ES-I3 (cell line): ENCODE measurements at regions not wholly inside any gene's neighbourhood (a gene's known extent, or its start where the extent isn't known, plus 50 kb on each side); places are given as distances from the start of the nearest gene placed in this dataset.

Source experiments
- H3K36me3 ChIP-seq: 2 replicates; pipeline ENCODE4 v1.6.1; 2013; ENCODE audit warnings: mild to moderate bottlenecking, low read length, control low read depth, moderate library complexity; ENCODE audit not compliant: insufficient read depth
- H3K4me1 ChIP-seq: 2 replicates; pipeline ENCODE4 v1.6.1; 2013; ENCODE audit warnings: mild to moderate bottlenecking, control low read depth, low read length; ENCODE audit not compliant: insufficient read depth
- H3K9ac ChIP-seq: 2 replicates; pipeline ENCODE4 v1.6.1; 2013; ENCODE audit warnings: low read depth, mild to moderate bottlenecking, low read length, moderate library complexity
- H3K9me3 ChIP-seq: 2 replicates; pipeline ENCODE4 v1.6.1; 2013; ENCODE audit warnings: mild to moderate bottlenecking, low read length, moderate library complexity; ENCODE audit not compliant: control insufficient read depth, insufficient read depth

- Histone ChIP-seq H3K9ac (no peak overlapping the region), H3K4me1 (no peaks in the 10 kb centered on the region), H3K9me3 (no peaks in the 10 kb centered on the region), H3K36me3 (no peaks in the 10 kb centered on the region)
Measured at GRCh38 chrX:95645738-95646137, 1038.9 kb upstream of the DIAPH2 start.

- H3K9ac ChIP-seq, result no peak overlapping the region
- no peaks in the 10 kb centered on the region for H3K9me3 ChIP-seq
- no peaks in the 10 kb centered on the region for H3K36me3 ChIP-seq
- no peaks in the 10 kb centered on the region for H3K4me1 ChIP-seq
Measured at GRCh38 chrX:95662200-95662599, 1022.4 kb upstream of the DIAPH2 start.

GRCh38 chrX:95666056-95666455 lies 1018.6 kb upstream of the DIAPH2 start:
- Histone ChIP-seq H3K9ac (no peak overlapping the region), H3K4me1 (no peaks in the 10 kb centered on the region), H3K36me3 (no peaks in the 10 kb centered on the region), H3K9me3 (no peaks in the 10 kb centered on the region)

- Histone ChIP-seq H3K9ac (no peak overlapping the region), H3K4me1 (peaks cover 6% of the 10 kb centered on the region; the same call in 1 of the 2 replicates), H3K9me3 (no peaks in the 10 kb centered on the region), H3K36me3 (no peaks in the 10 kb centered on the region)
Measured at GRCh38 chrX:95675011-95675410, 1009.6 kb upstream of the DIAPH2 start.

DNA sequence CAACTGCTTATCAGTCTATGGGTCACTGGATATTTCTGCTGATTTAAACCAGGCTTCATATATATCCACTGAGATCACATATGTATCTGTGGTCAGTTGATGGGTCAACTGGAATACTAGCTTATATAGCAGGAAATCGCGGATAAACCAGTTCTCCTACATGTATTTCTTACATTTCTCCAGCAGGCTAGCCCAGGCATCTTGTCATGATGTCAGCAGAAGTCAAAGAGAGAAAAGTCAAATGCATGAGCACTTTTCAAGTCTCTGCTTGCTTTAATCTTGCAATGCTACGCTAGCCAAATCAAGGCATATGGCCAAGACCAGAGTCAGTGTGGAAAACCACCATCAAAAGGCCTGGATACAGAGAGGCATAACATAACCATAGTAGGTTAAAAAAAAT lies 1008.8 kb upstream of the DIAPH2 start:
- Histone ChIP-seq H3K9me3 (no peaks in the 10 kb centered on the region), H3K36me3 (no peaks in the 10 kb centered on the region), H3K9ac (no peak overlapping the region), H3K4me1 (peaks cover 6% of the 10 kb centered on the region; the same call in 1 of the 2 replicates)

DNA sequence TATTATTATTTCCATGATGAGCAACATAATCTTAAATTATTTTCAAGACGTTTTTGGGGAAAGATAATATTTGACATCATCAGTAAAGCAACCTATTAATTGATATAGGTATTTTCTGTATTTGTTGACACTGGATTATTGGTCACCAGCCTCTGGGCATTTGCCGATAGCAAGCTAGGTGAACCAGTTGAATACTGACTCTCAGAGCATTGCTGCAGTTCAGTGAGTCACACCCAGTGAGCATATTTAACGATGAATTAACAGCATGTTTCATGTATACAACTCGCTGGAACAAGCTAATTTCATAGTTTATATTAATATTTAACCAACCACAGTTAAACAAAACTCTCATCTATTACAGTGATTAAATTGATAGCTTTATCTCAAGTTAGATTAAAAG lies 1006.0 kb upstream of the DIAPH2 start:
- Histone ChIP-seq H3K9me3 (no peaks in the 10 kb centered on the region), H3K4me1 (peaks cover 6% of the 10 kb centered on the region; the same call in 1 of the 2 replicates), H3K9ac (no peak overlapping the region), H3K36me3 (no peaks in the 10 kb centered on the region)

DNA sequence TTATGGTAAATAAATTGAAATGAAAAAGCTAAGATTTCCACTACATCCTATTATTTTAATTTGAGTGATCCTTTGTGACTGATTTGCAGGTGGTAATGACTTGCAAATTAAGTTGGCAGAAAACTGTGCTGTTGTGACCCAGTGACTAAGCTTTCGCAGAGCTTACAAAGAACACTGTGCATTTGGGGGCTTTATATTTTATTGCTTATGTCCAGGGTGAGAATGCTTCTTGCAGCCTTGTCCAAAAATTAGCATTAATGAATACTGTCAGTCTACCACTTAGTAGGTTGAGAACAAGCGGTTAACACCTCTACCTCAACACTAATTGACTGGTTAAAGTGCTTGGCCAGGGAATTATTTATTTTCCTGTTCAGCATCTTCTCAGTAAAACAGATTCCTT lies 991.3 kb upstream of the DIAPH2 start:
- Histone ChIP-seq H3K9ac (no peak overlapping the region), H3K9me3 (peaks cover 4% of the 10 kb centered on the region)

GRCh38 chrX:95703696-95704095 lies 980.9 kb upstream of the DIAPH2 start:
- H3K4me1 ChIP-seq, result no peaks in the 10 kb centered on the region
- H3K36me3 ChIP-seq, result no peaks in the 10 kb centered on the region
- no peak overlapping the region for H3K9ac ChIP-seq
- H3K9me3 ChIP-seq, result no peaks in the 10 kb centered on the region

More for the DNA sequence above, 991.3 kb upstream of the DIAPH2 start:
- no peaks in the 10 kb centered on the region for H3K4me1 ChIP-seq
- H3K36me3 ChIP-seq, result no peaks in the 10 kb centered on the region

GRCh38 chrX:95716841-95717240 lies 967.8 kb upstream of the DIAPH2 start:
- no peak overlapping the region for H3K9ac ChIP-seq
- H3K4me1 ChIP-seq, result peaks cover 6% of the 10 kb centered on the region; the same call in 1 of the 2 replicates
- no peaks in the 10 kb centered on the region for H3K9me3 ChIP-seq
- H3K36me3 ChIP-seq, result no peaks in the 10 kb centered on the region

DNA sequence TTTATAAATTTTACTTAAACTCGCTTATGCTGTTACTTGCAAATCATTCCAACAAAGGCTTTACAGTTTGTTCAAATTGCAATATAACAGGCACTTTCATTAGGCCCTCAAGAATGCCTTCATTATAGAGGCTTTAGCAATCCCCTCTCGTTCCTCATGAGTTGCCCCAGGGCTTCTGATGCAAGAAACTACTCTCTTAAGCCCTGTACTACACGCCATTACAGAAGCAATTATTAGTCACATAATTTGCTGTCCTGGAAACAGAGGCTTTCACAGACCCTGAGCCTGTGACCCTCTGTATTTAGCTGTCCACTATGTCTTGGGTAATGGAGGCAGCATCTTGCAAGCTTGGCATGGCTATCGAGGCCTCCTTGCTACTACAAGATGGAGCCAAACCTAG lies 965.9 kb upstream of the DIAPH2 start:
- H3K9me3 ChIP-seq, result no peaks in the 10 kb centered on the region
- H3K36me3 ChIP-seq, result no peaks in the 10 kb centered on the region
- H3K4me1 ChIP-seq, result peaks cover 6% of the 10 kb centered on the region; the same call in 1 of the 2 replicates
- H3K9ac ChIP-seq, result no peak overlapping the region

- Histone ChIP-seq H3K36me3 (no peaks in the 10 kb centered on the region), H3K9me3 (no peaks in the 10 kb centered on the region), H3K4me1 (peaks cover 6% of the 10 kb centered on the region; the same call in 1 of the 2 replicates), H3K9ac (no peak overlapping the region)
Measured at GRCh38 chrX:95721011-95721410, 963.6 kb upstream of the DIAPH2 start.

DNA sequence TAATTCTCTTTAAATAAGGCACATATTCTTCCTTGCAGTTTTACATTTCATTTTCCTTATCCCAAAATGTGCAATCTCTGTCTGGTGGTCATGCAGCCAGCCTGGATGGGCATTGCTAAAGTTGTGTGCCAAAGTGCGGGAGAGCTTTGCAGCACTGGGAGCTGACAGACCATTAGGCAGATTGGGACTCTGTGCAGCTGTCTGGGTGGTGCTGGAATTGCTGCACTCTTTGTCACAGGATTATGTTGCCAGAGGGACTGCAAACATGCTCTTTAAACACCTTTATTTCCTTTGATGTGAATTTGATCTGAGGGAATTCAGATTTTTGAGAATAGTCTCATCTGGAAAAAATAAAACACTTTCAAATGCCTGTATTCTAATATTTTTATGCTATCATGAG lies 956.2 kb upstream of the DIAPH2 start:
- no peak overlapping the region for H3K9ac ChIP-seq
- no peaks in the 10 kb centered on the region for H3K9me3 ChIP-seq
- H3K4me1 ChIP-seq, result no peaks in the 10 kb centered on the region
- H3K36me3 ChIP-seq, result no peaks in the 10 kb centered on the region

GRCh38 chrX:95729401-95729800 lies 955.2 kb upstream of the DIAPH2 start:
- no peaks in the 10 kb centered on the region for H3K4me1 ChIP-seq
- H3K9ac ChIP-seq, result no peak overlapping the region
- no peaks in the 10 kb centered on the region for H3K9me3 ChIP-seq
- no peaks in the 10 kb centered on the region for H3K36me3 ChIP-seq

GRCh38 chrX:95733426-95733825 lies 951.2 kb upstream of the DIAPH2 start:
- Histone ChIP-seq H3K4me1 (no peaks in the 10 kb centered on the region), H3K9me3 (no peaks in the 10 kb centered on the region), H3K36me3 (no peaks in the 10 kb centered on the region), H3K9ac (no peak overlapping the region)

DNA sequence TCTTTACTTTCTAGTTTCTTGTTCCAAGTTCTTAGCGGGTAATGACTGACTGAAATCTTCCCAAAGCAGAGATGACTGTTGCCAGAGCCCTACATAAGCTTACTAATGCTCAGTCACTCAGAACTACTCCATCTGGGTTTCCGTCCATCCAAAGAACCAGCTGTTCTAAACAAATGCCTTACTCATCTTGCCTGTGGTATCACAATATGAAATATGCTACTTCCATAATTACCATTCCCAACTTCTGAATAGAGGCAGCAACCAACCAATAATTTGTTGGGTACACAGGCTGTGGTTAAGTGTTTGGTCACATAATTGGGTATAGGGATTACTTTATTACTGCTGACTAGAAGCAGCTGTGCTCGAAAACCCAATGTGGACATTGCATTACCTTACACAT lies 930.2 kb upstream of the DIAPH2 start:
- Histone ChIP-seq H3K4me1 (no peaks in the 10 kb centered on the region), H3K36me3 (no peaks in the 10 kb centered on the region), H3K9me3 (no peaks in the 10 kb centered on the region), H3K9ac (no peak overlapping the region)

- peaks cover 1% of the 10 kb centered on the region; the same call in 1 of the 2 replicates for H3K4me1 ChIP-seq
- no peak overlapping the region for H3K9ac ChIP-seq
- H3K9me3 ChIP-seq, result no peaks in the 10 kb centered on the region
- H3K36me3 ChIP-seq, result no peaks in the 10 kb centered on the region
Measured at GRCh38 chrX:95760356-95760755, 924.3 kb upstream of the DIAPH2 start.
